22Rv1 (cell line): ENCODE measurements at regions not wholly inside any gene's neighbourhood (a gene's known extent, or its start where the extent isn't known, plus 50 kb on each side); places are given as distances from the start of the nearest gene placed in this dataset.

Experiments
- ZFX ChIP-seq: fragments of 450-650 bp; IDR thresholded peaks from 2 replicates; pipeline ENCODE4 v1.6.1; 2017; ENCODE audit warnings: antibody characterized with exemption, borderline replicate concordance
- TF ChIP-seq, protein P1 (sequence below): fragments of 450-650 bp; IDR thresholded peaks from 2 replicates; pipeline ENCODE4 v1.5.1; 2017; ENCODE audit warnings: mild to moderate bottlenecking

DNA sequence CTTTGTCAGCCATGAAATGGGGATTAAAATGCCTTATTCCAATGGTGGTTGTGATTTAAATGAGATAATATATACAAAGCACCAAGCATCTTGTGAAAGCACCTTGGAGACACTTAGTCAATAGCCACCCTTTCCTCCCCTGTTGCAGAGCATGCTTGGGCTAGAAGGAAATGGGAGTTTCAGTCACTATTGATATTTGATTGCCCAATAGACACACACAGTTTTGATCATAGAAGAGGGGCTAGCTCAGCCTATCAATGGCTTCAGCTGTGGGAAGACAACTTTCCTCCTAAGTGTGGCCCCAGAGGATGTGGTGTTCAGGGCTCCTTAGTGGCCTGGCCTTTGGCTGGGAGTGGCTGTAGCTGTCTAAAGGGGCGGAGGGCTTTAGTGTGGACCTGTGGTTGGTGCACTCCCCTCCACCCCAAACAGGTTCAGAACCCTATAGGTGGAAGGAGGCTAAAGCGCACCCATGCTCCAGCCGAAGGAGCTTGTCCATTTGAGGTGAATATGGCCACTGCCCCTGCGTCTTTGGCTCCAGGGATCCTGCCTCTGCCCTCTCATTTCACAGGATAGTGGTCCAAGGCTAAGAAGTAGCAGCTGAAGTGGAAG is 132.3 kb downstream of the TMEM30B start:
- TF ChIP-seq, protein P1, sequence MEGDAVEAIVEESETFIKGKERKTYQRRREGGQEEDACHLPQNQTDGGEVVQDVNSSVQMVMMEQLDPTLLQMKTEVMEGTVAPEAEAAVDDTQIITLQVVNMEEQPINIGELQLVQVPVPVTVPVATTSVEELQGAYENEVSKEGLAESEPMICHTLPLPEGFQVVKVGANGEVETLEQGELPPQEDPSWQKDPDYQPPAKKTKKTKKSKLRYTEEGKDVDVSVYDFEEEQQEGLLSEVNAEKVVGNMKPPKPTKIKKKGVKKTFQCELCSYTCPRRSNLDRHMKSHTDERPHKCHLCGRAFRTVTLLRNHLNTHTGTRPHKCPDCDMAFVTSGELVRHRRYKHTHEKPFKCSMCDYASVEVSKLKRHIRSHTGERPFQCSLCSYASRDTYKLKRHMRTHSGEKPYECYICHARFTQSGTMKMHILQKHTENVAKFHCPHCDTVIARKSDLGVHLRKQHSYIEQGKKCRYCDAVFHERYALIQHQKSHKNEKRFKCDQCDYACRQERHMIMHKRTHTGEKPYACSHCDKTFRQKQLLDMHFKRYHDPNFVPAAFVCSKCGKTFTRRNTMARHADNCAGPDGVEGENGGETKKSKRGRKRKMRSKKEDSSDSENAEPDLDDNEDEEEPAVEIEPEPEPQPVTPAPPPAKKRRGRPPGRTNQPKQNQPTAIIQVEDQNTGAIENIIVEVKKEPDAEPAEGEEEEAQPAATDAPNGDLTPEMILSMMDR = no peak
- no peak for TF ChIP-seq ZFX
